NCI-H1048 (cell line): ENCODE measurements at regions not wholly inside any gene's neighbourhood (a gene's known extent, or its start where the extent isn't known, plus 50 kb on each side); places are given as distances from the start of the nearest gene placed in this dataset.

Experiments used
- DNase-seq: peaks from one replicate; lab custom pipeline; 2025; lab: John Stamatoyannopoulos, UW

DNA sequence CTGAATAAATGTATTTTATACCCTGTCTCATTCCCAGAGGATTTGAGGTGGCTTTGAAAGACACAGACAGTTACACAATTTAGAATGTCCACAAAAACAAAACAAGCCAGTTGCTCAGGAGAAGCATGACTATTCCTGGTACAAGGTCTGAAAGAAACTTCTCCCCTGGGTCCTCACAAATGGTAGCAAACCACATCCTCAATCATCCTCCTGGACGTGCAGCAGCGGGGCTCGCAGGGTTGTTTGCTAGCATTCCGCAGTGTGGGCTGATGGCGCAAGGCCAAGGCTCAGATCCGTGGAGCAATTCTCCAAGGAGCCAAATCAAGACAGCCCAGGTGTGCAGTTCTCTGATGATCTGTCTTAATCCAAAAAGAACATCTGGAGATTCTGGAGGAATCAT, 210.3 kb downstream of the ACTL7B start:
- DNase-seq = no peak

DNA sequence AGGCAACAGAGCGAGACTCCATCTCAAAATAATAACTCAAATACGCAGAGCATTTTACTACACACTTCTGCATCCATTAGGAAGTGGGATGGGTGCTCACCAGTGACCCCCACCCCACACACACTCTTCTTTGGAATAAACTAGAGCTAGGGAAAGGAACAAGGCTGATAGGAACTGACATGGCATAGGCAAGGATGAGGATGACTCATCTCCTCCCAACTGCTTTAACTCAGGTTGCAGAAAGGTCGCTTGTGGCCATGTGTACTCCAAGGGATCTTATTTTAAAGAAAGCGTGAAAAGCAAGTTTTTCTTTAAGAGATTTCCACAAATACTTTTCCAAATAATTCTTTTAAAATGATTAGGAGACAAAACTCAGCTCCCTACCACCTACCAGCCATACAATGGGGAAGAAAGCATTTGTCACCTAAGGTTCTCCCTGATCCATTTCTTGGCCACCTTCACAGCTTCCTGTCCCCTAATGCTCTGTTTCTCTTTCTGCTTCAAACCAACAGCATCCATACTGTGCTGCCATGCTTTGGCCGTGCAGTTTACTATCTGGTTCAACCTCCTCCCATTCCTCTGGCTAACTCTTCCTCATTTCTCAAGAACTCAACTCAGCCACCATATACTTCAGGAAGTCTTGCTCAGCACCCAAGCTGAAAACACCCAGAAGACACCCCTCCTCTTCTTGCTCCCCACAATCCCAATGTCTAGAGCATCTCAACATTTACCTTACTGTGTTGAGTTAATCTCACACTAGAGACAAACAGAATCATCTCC, 211.9 kb downstream of the ACTL7B start:
- no peak for DNase-seq

DNA sequence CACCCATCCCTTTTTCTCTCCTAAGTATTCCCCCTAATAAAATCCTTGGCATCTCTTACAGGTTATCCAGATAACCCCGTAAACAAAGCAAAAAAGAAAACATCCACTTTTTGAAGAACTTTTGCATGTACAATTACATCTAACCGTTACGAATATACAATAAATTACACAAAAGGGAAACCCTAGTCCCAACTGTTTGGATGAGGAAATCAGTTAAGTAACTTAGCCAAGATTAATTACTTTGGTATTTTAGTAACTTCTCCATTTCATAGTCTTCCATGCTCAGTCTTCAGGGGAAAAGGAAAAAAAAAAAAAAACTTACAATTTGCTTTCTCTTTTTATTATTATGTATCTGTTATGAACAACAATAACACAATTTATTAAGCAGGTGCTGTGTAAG, 212.9 kb downstream of the ACTL7B start:
- DNase-seq = no peak

DNA sequence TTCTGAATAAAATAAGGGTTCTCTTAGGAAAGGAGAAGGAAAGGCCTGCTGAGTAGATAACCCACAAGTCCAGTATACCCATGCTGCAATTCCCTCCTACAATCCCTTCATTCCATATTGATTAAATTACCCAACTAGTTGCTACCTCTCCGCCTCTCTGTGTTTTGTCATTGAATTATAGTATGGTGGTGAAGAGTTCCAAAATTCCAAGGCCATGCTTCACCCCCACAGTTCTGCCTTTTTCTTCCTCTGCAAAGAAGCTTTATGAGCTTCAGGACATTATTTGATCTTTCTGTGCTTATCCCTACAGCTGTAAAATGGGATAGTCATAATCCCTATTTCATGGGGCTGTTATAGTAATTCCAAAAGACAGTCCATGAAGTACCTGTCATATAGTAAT, 215.6 kb downstream of the ACTL7B start:
- no peak for DNase-seq

DNA sequence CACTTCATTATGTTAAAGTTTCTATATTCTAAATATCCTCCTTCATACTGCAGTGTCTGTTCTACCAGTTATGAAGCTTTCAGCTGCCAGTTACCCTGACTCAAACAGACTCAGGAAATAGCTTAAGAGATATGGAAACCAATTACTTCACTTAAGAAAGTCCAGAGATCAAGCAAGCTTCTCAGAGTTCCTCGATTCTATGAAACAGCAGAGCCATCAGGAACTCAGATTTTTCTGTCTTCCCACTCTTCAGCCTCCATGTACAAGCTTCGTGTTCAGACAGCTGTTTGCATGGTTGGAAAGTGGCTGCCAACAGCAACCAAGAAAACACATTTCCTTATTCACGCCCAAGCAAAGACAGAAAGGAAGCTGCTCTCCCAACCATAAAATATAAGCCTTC, 216.1 kb downstream of the ACTL7B start:
- DNase-seq = no peak

DNA sequence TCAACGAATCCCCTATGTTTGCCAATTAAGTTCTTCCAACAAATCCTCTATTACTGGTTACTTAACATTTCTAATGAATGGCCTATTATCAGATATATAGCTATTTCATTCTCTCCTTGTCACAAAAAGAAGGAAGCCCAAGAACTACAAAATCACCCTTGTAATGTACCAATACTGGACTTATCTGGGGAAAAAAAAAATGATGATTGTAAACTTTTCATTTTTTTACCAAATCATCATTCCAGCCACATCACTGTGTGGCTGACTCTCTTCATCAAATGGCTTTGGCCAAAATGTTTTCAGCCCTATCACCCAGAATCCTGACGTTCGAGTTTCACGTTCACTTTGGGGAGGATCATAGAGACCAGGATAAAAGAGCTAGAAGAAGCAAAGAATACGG, 216.7 kb downstream of the ACTL7B start:
- no peak for DNase-seq

DNA sequence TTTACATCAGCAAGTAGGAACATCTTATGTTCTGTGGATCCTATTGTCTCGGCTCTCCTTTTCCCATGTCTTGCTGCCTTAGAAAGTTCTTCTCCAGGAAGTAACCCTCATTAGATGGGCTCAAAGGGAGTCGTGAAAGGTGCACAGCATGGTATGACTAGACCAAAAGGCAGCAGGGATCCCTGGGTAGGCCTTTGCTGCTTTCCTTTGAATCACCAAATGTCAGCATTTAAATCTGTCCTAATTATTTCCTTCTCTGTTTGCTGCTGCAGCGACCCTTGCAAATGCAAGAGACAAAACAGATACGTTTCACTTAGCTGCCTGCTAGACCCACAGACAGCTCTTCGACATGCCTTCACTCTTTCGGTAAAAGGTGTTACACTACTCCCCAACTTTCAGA, 218.4 kb downstream of the ACTL7B start:
- no peak for DNase-seq

DNA sequence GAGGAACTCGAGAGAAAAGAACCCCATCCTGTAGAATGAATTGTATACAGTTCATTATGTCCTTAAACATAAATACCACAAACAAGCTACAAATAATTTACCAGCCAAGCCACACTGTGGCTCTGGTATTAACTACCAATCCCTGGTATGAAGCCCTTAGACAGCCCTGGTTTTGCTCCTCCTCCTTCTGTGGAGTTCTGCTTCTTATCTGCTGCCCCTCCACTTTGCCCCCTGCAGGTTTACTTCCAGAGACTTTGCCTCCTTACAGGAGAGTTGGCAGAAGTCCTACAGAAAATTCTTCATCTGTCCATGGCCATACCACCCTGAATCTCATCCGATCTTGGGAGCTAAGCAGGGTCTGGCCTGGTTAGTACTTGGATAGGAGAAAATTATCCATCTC, 219.8 kb downstream of the ACTL7B start:
- no peak for DNase-seq

DNA sequence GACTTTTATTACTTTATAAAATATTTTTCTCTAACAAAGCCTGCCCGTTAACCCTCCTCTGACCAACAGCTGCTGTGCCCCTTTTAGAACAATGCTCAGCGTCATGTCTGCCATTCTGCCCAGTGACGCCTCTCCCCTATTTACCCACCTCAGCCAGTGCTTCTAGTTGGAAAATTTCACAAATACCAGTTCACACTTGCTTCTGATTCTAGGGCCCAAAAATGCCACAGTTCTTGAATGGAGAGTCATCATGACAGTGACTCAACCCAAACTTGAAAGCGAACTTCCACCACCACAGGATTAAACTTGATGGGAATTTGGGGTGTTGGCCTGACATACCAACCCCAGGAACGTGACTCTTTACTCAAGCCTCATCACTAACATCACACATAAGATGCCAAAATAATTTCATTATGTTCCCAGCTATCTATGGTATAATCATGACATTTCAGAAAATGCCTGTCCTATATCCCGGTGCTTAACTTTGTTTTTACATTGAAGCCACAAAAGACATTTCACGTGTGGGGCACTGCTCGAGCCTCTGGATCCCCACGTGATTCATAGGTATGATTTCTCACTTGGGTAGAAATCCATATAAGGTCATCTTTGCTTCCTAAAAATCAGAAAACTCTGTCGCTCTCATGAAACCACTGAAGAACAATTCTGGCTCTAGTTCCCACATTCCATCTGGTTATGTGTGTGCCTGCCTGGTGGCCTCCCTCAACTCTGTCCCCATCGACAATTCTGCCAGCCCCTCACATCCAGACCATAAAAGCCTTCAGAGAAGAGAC, 220.9 kb downstream of the ACTL7B start:
- DNase-seq = no peak

DNA sequence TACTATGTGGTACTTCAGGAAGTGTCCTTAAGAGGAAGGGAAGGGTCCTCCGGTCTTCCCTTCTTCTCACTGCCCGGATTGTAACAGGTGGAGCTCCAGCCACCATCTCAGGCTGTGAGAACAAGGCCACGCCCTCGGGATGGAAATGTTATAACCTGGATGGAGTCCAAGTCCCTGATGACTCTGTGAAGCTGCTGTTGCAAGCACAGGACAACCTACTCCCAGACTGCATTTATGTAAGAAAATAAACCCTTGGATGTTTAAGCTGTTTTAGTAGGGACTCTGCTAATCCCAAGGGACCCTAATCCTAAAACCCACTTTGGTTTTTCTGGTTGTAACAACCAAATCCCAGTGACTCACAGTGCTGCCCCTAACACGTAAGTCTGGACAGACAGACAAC, 221.6 kb downstream of the ACTL7B start:
- DNase-seq = no peak

DNA sequence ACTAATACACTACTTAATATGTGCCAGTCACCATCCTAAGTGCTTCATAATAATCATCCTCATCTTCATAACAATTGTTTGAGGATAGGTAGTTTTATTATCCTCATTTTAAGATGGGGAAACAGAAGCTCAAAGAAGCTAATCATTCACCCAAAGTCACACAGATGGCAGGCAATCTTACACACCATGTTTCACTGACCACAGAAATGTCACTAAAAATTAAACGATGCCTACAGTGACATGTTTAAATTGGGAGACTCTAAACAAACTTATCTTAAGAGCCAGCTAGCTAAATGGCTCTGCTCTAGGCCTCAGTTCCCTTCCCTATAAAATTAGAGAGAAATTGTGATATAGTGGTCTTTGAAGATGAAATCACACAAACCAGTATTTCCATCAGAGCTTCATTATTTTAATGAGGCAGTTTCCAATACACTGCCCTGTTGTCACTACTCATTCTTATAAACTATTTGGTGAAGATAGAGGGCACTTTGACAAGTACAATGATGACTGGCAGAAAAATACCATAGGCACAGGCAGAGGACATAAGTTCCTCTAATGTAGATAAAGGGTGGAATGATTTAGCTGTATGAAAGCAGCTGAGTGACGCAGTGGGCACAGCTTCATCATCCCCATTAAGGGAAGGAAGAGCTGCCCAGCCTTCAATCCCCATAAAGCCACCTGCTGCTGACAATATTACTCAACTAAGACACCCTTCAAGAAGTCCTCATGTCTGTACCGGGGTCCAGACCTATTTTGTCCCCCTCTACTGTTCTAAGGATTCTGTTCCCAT, 224.1 kb downstream of the ACTL7B start:
- no peak for DNase-seq

DNA sequence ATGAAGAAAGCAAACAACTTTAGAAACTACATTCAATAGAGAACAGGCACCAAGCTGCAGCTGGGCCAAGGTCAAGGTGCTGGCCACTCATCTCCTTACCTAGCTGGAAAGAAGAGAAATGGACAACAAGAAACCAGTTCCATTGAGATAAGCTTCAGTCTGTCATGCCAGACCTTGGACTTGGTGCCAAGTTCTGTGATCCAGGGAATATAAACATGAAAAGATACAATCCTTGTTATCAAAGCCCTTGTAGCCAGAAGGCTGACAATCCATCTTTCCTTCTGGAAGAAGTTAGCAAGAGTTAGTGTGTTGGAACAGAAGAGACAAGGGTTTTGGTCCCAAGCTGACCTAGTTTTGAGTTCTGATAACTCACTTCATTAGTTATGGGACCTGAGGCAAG, 227.5 kb downstream of the ACTL7B start:
- no peak for DNase-seq

DNA sequence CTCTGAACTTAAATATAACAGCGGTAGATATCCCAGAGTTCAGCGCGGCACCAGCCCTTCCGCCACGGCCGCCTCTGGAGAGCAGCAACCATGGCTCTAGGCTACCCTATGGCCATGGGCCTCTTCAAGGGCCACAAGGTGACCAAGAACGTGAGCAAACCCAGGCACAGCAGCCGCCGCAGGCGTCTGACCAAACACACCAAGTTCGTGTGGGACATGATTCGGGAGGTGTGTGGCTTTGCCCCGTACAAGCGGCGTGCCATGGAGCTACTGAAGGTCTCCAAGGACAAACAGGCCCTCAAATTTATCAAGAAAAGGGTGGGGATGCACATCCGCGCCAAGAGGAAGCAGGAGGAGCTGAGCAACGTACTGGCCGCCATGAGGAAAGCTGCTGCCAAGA, 229.0 kb downstream of the ACTL7B start:
- no peak for DNase-seq

DNA sequence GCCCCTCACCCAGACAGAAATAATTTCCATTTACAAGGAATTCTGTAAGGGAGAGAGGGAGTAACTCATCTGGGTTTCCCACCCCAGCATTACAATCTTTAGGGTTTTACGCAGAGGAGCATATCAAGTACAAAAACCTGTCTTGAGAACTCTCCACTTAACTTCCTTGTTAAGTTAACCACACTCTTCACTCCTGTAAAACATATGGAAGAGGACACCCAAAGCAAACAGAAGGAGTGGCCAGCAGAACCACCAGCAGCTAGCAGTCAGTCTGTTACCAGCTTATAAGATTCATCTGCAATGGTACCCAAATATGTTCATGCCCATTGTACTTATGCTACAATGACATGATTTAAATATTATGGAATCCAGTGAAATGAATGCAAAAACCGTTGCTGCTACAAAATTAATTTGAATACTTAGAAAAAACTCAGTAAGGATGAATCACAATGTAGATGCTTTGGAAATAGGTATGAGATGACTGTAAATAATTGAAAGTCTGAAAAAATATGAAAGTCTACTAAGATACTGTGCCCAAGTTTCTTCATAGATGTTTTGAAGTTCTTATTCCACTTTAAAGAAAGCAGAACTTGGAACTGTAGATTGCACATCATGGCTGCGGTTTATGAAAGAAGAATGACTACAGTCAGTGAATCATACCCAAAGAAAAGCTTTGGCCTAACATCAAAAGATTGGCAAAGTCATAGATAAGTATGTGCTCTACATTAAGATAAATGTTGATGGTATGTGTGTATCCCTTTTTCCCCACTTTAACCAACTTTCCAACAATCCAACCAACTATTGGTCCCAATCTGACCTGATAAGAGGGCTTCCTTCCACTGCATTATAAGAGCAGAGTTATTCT, 233.6 kb downstream of the ACTL7B start:
- DNase-seq = no peak

DNA sequence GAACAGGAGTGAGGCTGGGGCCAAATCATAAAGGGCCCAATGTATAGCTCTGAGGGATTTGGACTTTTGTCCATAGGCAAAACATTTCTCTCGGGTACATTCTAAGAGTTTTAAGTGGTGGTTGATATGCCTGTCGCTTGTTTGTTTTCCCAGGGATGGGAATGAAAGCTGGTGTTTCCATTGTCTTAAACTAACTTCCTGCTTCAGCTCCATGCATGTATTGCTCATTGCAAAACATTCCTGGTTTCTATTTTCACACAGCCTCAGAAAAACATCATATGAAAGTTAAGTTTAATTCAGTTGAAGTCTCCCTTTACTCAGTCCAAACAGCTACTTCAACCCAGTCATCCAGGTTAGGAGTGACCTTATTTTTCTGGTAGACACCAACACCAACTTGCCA, 235.0 kb downstream of the ACTL7B start:
- DNase-seq = no peak

DNA sequence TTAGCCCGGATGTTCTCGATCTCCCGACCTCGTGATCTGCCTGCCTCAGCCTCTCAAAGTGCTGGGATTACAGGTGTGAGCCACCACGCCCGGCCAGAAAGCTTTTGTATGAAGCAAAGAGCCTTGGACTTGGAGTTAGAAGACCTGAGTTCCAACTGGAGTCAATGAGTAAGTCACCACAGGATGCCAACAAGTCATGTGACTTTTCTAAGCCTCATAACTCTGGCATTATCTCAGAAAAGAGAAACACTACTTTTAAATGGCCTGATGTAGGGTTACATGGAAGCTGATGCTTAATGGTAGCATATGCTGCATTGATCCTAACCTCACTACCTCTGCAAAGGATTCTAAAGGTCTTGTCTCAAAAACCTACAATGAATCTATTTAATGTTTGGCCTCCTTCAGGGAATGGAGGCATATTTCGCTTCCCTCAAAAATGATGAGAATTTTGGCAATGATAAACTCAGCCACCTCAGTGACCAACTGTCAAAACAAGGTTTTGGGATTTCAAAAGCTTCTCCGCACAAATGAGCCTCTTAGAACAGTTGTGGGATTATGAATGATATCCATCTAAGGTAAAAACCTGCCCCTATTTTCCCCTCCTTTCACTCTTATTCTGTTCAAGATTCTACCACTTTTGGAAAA, 236.8 kb downstream of the ACTL7B start:
- no peak for DNase-seq

DNA sequence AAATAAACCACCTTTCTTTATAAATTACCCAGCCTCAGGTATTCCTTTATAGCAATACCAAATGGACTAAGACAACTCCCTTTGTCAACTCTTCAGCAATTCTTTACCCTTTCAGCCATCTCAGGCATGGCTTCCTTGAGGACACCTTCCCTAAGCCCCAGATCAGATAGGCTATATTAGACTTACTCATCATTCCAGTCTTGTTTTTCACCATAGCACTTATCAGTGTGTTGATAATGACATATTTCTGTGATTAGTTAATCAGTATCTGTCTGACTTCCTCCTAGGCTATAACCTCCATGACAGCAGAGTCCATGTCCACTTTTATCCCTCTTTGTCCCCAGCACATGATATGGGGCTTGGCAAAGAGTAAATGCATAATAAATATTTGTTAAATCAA, 238.1 kb downstream of the ACTL7B start:
- DNase-seq = no peak

DNA sequence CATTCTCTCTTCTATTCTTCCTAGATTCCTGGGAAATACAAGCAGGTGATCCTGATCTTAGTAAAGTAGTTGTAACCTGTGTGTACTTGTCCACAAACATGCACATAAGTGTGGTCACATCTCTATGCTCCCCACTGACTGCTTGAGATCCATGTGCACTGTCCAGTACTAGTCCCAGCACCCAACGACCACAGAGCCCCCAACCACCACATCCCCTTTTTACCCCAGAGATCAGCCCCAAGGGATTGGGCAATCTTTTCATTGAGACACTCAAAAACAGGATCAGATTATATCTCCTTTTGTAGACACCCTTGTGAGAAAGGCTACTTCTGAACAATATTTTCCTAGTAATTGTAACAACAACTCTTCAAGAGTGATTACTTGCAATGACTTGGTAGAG, 240.6 kb downstream of the ACTL7B start:
- DNase-seq = no peak

DNA sequence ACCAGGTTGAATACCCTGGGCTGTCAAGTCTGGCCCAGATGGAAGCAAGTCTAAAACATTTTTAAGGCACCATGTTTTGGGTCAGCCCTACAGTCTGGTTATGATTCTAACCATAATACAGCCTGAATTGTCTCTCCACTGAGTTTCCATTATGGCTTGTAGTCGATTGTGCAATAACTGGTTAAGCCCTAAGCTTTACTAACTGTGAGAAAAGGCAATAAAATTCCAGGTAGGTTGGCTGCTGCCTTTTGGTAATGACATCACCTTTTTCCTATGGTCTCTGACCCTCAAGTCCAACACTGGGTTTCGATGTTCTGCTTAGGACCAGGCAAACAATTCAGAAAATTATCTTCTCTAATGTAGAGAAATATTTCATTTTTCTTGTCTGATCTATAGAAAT, 243.3 kb downstream of the ACTL7B start:
- DNase-seq = no peak

DNA sequence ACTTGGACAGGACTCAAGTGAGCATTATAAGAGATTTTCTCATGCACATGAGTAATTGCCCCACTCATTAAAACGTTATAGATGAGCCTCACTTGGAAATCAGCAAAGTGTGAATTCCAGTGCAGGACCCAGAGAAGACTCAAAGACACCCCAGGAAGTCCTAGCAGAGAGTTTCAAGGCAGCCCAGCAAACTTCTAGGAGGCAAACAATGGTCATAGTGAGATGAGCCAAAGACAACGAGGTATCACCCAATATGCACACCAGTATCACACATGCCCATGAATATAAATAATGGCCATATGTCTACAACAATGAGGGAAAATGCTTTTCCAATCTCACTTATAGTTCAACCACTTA, 245.9 kb downstream of the ACTL7B start:
- DNase-seq = no peak

DNA sequence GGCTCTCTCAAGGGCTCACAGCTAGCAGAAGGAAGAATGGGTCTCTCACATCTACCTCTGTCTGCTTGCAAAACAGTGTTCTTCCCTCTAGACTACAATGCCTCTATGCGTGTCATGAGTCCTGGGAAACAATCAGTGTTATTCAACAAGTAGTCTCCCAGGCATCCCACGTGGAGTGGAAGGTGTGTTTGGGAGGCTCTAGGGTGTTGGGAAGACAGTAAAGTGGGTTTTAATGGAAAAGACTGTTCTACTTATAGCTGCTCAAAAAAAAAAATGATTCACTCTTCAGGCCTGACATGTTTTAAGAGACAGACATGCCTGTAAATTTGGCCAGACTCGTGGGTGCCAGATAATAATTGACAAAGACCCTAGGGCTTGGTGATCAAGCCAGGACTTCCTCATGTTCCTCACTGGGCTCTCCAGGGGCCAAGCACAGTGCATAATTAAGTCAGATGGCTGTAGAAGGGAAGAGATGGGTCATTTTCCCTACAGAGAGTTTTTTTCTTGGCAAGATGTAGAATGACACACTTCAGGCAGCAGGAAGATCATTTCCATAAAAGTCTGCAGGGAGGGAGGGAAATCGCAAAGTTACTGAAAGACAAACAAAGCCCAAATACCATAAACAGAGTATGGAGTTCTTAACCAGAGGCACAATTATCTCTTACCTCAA, 246.4 kb downstream of the ACTL7B start:
- DNase-seq = peak; percentile 32
